Suprapubic skin (tissue), 4 donors: ENCODE measurements at regions not wholly inside any gene's neighbourhood (a gene's known extent, or its start where the extent isn't known, plus 50 kb on each side); places are given as distances from the start of the nearest gene placed in this dataset.

Experiments
- POLR2A ChIP-seq, 2 donors: fragments of 450-650 bp; IDR thresholded peaks; one replicate each; pipeline ENCODE4 v1.6.1; 2017; ENCODE audit warnings: antibody characterized with exemption in 2 of 2, mild to moderate bottlenecking in 2 of 2, moderate library complexity in 2 of 2
- POLR2AphosphoS5 ChIP-seq, 3 donors: sonication (generic); formaldehyde crosslinking; IDR thresholded peaks; one replicate each; pipeline ENCODE4 v1.6.1; 2017; ENCODE audit warnings: antibody characterized with exemption in 3 of 3
- TF ChIP-seq, protein P1 (sequence below), 2 donors: fragments of 200-600 bp in 1 of 2; fragments of 450-650 bp in 1 of 2; sonication (generic) in 1 of 2; IDR thresholded peaks; one replicate each; pipeline ENCODE4 v1.5.1; 2016 to 2019; ENCODE audit warnings: antibody characterized with exemption in 2 of 2, mild to moderate bottlenecking in 1 of 2, moderate library complexity in 1 of 2

- TF ChIP-seq, protein P1, sequence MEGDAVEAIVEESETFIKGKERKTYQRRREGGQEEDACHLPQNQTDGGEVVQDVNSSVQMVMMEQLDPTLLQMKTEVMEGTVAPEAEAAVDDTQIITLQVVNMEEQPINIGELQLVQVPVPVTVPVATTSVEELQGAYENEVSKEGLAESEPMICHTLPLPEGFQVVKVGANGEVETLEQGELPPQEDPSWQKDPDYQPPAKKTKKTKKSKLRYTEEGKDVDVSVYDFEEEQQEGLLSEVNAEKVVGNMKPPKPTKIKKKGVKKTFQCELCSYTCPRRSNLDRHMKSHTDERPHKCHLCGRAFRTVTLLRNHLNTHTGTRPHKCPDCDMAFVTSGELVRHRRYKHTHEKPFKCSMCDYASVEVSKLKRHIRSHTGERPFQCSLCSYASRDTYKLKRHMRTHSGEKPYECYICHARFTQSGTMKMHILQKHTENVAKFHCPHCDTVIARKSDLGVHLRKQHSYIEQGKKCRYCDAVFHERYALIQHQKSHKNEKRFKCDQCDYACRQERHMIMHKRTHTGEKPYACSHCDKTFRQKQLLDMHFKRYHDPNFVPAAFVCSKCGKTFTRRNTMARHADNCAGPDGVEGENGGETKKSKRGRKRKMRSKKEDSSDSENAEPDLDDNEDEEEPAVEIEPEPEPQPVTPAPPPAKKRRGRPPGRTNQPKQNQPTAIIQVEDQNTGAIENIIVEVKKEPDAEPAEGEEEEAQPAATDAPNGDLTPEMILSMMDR (IDR thresholded peaks at IDR 0.05), result no peak
- no peak for TF ChIP-seq POLR2A (IDR thresholded peaks at IDR 0.05)
- no peak for TF ChIP-seq POLR2AphosphoS5 (IDR thresholded peaks at IDR 0.05)
Measured at GRCh38 chr11:104541701-104542100, 356.6 kb downstream of the CASP12 start.
